Upper lobe of right lung (tissue), 1 donor: ENCODE measurements at regions not wholly inside any gene's neighbourhood (a gene's known extent, or its start where the extent isn't known, plus 50 kb on each side); places are given as distances from the start of the nearest gene placed in this dataset.
A peak's percentile ranks its signal among the peaks of the same experiment; 100 is the strongest.

ENCODE experiments used
- ATAC-seq: fragments of 200-7000 bp; cut with Tn5 transposase; one replicate; pipeline ENCODE4 v1.9.1; 2020; ENCODE audit warnings: mild to moderate bottlenecking, moderate library complexity
- DNase-seq: peaks from one replicate; pipeline ENCODE4 v3.0.0-alpha.2; 2020
- H3K27ac ChIP-seq: fragments of 200-600 bp; one replicate; pipeline ENCODE4 v1.8.0; 2022
- H3K27me3 ChIP-seq: fragments of 200-600 bp; one replicate; pipeline ENCODE4 v1.8.0; 2022; ENCODE audit warnings: mild to moderate bottlenecking
- H3K36me3 ChIP-seq: fragments of 200-600 bp; one replicate; pipeline ENCODE4 v1.8.0; 2022
- H3K4me1 ChIP-seq: fragments of 200-600 bp; one replicate; pipeline ENCODE4 v1.8.0; 2022
- H3K4me3 ChIP-seq: fragments of 200-600 bp; one replicate; pipeline ENCODE4 v1.8.0; 2022; ENCODE audit warnings: mild to moderate bottlenecking
- H3K9me3 ChIP-seq: fragments of 200-600 bp; one replicate; pipeline ENCODE4 v1.8.0; 2022
- CTCF ChIP-seq: fragments of 200-600 bp; IDR thresholded peaks from one replicate; pipeline ENCODE4 v1.8.0; 2022; ENCODE audit warnings: antibody characterized with exemption
- intact Hi-C: fragments of 100-400 bp; cut with DNase I; formaldehyde crosslinking; loops from one replicate; pipeline ENCODE4 v1.11.0; 2022
- donor health status: DM: no; HTN: yes; CAD: no; lungs with severe emphysema.

DNA sequence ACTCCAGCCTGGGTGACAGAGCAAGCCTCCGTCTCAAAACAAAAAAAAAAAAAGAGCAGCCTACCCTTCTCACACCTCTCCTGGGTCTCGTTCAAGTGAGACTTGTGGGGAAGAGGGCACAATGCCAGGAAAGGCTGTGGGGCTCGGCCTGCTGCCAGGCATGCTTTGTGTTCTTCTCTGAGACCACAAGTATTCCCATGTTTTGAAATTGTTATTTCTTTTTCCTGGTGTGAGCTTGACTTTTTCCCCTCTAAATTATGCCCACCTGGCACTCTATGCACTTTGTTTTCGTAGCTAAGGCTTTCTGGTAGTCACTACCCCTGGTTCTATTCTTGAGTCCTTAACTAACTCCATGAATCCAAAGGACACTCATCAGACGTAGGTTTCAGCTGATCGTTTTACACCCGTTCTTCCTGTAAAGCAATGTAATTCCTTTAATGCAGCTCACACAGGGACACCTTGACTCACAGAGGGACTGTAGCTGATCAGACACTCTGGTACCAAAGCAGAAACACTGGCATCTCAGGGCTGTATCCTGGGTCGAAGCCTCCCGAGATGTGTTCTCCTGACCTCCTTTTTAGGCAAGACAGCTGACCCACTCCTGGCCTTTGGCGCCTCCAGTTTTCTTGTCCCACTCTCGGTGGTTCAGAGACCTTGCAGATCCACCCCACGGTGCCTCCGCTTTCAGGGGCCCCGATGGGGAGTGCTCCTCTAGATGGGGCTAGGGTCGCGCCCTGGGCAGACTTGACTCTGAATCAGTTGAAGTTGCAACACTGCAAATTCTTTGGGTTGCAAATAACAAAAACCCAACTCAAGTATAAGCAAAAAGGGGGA is 193.3 kb upstream of the AGAP1 start:
- Histone ChIP-seq H3K4me3 (no peak overlapping the region), H3K9me3 (no peaks in the 10 kb centered on the region), H3K27me3 (no peaks in the 10 kb centered on the region), H3K4me1 (peaks cover 5% of the 10 kb centered on the region), H3K36me3 (no peaks in the 10 kb centered on the region), H3K27ac (no peak overlapping the region)
- DNase-seq (peak; percentile 80), ATAC-seq (peak; percentile 59)
- intact Hi-C loops, result no loop called here
- no peak for TF ChIP-seq CTCF

DNA sequence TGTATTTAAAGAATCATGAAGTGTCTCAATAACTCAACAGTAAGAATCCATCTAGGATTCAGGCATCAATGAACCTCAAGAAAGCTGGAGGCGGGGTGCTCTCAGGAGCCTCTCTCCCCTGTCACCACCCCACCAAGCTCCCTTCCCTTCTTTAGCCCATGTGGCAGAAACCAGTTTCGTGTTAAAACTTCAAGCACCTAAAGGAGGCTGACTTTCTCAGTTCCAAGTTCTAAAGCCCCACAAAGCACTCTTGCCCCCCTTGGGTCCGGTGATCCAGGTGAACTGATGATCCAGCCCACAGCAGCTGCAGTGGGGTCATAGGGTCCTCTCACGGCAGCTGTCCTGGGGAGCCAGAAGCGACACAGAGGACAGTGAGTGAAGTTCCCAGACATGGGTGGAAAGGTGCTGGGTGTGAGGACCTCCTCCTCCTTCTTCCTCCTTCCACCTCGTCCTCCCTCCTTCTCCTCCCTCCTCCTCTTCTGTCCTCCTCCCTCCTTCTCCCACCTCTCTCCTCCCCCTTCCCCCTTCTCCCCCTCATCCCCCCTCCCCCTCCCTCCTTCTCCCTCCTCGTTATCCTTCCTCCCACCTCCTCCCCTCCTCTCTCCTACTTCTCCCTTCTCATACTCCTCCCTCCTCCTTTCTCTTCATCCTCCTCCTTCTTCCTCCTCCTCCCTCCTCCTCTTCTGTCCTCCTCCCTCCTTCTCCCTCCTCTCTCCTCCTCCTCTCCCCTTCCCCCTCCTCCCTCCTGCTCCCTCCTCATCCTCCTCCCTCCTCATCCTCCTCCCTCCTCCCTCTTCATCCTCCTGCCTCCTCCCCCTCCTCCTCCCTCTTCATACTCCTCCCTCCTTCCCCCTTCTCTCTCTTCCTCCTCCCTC is 192.4 kb upstream of the AGAP1 start:
- no peak for ATAC-seq
- Histone ChIP-seq H3K36me3 (no peaks in the 10 kb centered on the region), H3K4me1 (peaks cover 5% of the 10 kb centered on the region), H3K27me3 (no peaks in the 10 kb centered on the region), H3K4me3 (no peak overlapping the region), H3K27ac (no peak overlapping the region), H3K9me3 (no peaks in the 10 kb centered on the region)
- TF ChIP-seq CTCF, result no peak
- no peak for DNase-seq
- intact Hi-C loops, result no loop called here

DNA sequence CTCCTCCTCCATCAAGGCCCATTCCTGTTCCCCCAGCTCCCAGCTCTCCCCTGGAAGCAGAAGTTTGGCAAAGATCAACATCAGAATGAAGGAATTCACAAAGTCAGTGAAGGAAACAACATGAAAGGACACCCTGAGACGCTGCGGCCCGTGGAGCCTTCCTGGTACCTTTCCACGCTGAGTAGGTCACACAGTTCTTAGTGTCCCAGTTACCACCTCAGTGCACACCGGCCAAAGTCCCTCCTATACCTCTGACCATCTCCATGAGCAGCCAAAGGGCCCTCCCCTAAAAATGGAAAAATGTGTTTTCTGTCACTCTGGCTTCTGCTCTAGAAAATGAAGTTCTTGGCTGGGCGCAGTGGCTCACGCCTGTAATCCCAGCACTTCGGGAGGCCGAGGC is 191.6 kb upstream of the AGAP1 start:
- intact Hi-C loops, result no loop called here
- no peak for DNase-seq
- ATAC-seq, result no peak

DNA sequence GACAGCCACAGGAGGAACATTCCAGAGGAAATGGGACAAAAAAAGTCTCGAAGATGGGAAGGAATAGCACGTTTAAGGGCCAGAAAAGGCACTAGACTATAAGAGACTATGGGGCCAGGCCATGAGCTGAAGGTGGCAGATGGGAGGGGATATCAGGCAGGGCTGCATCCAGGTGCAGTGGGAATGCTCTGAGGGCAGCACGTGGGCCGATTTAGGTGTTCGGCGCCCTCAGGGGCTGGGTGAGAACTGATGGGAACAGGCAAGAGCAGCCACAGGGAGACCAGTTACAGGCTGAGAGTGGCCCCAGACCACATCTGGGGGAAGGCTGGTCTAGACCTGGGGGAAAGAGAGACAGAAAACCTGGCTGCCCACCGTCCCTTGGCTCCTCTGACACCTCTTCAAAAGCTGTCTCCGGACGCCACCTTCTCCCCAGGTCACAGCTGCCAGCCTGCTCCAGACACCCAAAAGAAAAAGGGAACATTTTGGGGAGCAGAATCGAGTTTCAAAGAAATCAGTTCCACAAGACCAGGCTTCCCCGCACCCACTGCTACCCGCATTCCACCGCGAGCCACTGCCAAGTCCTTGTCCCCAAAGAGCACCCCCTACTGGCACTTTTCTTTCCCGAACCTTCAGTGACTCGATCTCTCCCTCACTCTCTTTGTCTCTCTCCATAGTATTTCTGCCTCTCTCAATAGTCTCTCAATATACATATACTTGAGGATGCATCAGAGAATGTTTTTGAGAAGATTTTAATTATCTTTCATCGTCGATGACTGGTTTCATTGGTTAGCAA is 190.1 kb upstream of the AGAP1 start:
- no peak for DNase-seq
- intact Hi-C loops, result no loop called here
- no peaks in the 10 kb centered on the region for H3K9me3 ChIP-seq
- H3K27ac ChIP-seq, result no peak overlapping the region
- no peaks in the 10 kb centered on the region for H3K36me3 ChIP-seq
- no peak for ATAC-seq
- peaks cover 5% of the 10 kb centered on the region for H3K4me1 ChIP-seq
- no peaks in the 10 kb centered on the region for H3K27me3 ChIP-seq
- no peak overlapping the region for H3K4me3 ChIP-seq
- no peak for TF ChIP-seq CTCF

More for the DNA sequence above, 191.6 kb upstream of the AGAP1 start:
- TF ChIP-seq CTCF, result no peak
- H3K27me3 ChIP-seq, result no peaks in the 10 kb centered on the region
- H3K4me3 ChIP-seq, result no peak overlapping the region
- H3K27ac ChIP-seq, result no peak overlapping the region
- no peaks in the 10 kb centered on the region for H3K36me3 ChIP-seq
- H3K9me3 ChIP-seq, result no peaks in the 10 kb centered on the region
- H3K4me1 ChIP-seq, result peaks cover 5% of the 10 kb centered on the region

- ATAC-seq (no peak), DNase-seq (no peak)
- Histone ChIP-seq H3K27me3 (no peaks in the 10 kb centered on the region), H3K27ac (no peak overlapping the region), H3K4me1 (peaks cover 2% of the 10 kb centered on the region), H3K9me3 (no peaks in the 10 kb centered on the region), H3K4me3 (no peak overlapping the region), H3K36me3 (no peaks in the 10 kb centered on the region)
- no peak for TF ChIP-seq CTCF
- intact Hi-C loops, result no loop called here
These were observed 188.2 kb upstream of the AGAP1 start for GRCh38 chr2:235305678-235306077.
